Tibial nerve (tissue), 3 donors: ENCODE measurements at regions not wholly inside any gene's neighbourhood (a gene's known extent, or its start where the extent isn't known, plus 50 kb on each side); places are given as distances from the start of the nearest gene placed in this dataset.

Source experiments
- POLR2A ChIP-seq, 2 donors: fragments of 450-650 bp; IDR thresholded peaks; one replicate each; pipeline ENCODE4 v1.6.1; 2017; ENCODE audit warnings: antibody characterized with exemption in 2 of 2, mild to moderate bottlenecking in 2 of 2, moderate library complexity in 2 of 2
- TF ChIP-seq, protein P1 (sequence below), 5 experiments: fragments of 200-600 bp in 3 of 5; fragments of 450-650 bp in 2 of 5; sonication (generic) in 3 of 5; IDR thresholded peaks; one replicate each; pipeline ENCODE4 v1.5.1; 2016 to 2019; ENCODE audit warnings: antibody characterized with exemption in 5 of 5, mild to moderate bottlenecking in 3 of 5, moderate library complexity in 2 of 5

DNA sequence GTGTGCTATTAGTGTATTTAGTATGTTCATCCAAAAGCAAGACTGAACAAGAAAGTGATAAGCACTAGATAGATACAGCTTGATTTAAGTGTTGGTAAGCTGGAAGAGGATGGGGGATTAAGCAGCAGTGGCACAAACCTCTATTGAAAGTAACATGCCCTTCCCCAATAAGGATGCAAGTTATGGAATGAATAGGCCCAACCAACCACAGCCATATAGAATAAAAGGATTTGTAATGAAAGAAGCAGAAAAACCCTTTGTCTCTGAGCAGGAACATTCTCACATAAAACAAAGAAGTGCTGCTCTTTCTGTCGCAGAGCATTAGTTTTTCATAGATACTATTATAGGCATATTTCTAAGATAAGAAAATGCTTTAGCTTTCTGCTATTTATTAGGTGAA is 310.7 kb downstream of the IPO8 start:
- TF ChIP-seq, protein P1, sequence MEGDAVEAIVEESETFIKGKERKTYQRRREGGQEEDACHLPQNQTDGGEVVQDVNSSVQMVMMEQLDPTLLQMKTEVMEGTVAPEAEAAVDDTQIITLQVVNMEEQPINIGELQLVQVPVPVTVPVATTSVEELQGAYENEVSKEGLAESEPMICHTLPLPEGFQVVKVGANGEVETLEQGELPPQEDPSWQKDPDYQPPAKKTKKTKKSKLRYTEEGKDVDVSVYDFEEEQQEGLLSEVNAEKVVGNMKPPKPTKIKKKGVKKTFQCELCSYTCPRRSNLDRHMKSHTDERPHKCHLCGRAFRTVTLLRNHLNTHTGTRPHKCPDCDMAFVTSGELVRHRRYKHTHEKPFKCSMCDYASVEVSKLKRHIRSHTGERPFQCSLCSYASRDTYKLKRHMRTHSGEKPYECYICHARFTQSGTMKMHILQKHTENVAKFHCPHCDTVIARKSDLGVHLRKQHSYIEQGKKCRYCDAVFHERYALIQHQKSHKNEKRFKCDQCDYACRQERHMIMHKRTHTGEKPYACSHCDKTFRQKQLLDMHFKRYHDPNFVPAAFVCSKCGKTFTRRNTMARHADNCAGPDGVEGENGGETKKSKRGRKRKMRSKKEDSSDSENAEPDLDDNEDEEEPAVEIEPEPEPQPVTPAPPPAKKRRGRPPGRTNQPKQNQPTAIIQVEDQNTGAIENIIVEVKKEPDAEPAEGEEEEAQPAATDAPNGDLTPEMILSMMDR (IDR thresholded peaks at IDR 0.05), result no peak
- TF ChIP-seq POLR2A (IDR thresholded peaks at IDR 0.05), result no peak
